ENCODE measurements at regions not wholly inside any gene's neighbourhood (a gene's known extent, or its start where the extent isn't known, plus 50 kb on each side); places are given as distances from the start of the nearest gene placed in this dataset.

GRCh38 chr16:9014389-9014788 is 50.7 kb upstream of the USP7 start:
- TF ChIP-seq POLR2A (IDR thresholded peaks at IDR 0.05; ENCODE audit: low read length) (no peak), GATA1 (IDR thresholded peaks at IDR 0.05; ENCODE audit: low read depth, low read length) (no peak)
